HepG2 (cell line): ENCODE measurements at regions not wholly inside any gene's neighbourhood (a gene's known extent, or its start where the extent isn't known, plus 50 kb on each side); places are given as distances from the start of the nearest gene placed in this dataset.

Experiments
- ATAC-seq: fragments of 200-7000 bp; cut with Tn5 transposase; 3 replicates; pipeline ENCODE4 v1.9.1; 2020; ENCODE audit warnings: mild to moderate bottlenecking, moderate library complexity
- BruUV-seq: library from RNA; stranded (reverse); fragments of 400-500 nt; replicated peaks from 2 replicates; lab custom pipeline; 2021; lab: Mats Ljungman, UMichigan
- CTCF ChIA-PET: fragments of 300-600 bp; formaldehyde crosslinking; extraction: SDS; loops from one replicate; lab custom pipeline; 2021; ENCODE audit warnings: low total read pairs, inconsistent platforms, low intra/inter-chr PET ratio; lab: Yijun Ruan, JAX
- POLR2A ChIA-PET: fragments of 350-600 bp; sonication (Branson Sonifier 250); formaldehyde crosslinking; loops from one replicate; lab custom pipeline; 2020; ENCODE audit warnings: antibody characterized with exemption, inconsistent platforms; lab: Yijun Ruan, JAX
- DNase-seq: peaks from one replicate; pipeline ENCODE4 v3.0.0-alpha.2; 2015; ENCODE audit warnings: low spot score
- FAIRE-seq: peaks from 3 replicates; lab custom pipeline; 2011; peaks lifted over from hg19 to GRCh38; lab: Jason Lieb, UNC
- H2AFZ ChIP-seq: one replicate; pipeline ENCODE4 v1.6.1; 2011; ENCODE audit warnings: low read length, inconsistent platforms
- H3K27ac ChIP-seq: fragments of 300-600 bp; 3 replicates; pipeline ENCODE4 v1.8.0; 2011; ENCODE audit warnings: mixed run types, mild to moderate bottlenecking, mixed read lengths, low read length, inconsistent platforms; ENCODE audit not compliant: insufficient read depth; ENCODE audit errors: extremely low read length
- H3K27me3 ChIP-seq, 2 experiments: fragments of 200-600 bp in 1 of 2; 2 replicates in 1 of 2; 3 replicates in 1 of 2; pipeline versions ENCODE4 v1.6.0 to v1.8.0; 2011; ENCODE audit warnings: low read length in 2 of 2, mild to moderate bottlenecking in 2 of 2, moderate library complexity in 2 of 2, inconsistent platforms in 1 of 2; ENCODE audit not compliant: insufficient read depth in 2 of 2, control insufficient read depth in 1 of 2
- H3K36me3 ChIP-seq, 2 experiments: fragments of 200-600 bp in 1 of 2; replicated peaks in 1 of 2; 2 replicates in 1 of 2; 3 replicates in 1 of 2; pipeline versions ENCODE4 v1.5.1 to v1.8.0; 2011; ENCODE audit warnings: low read length in 2 of 2, inconsistent platforms in 1 of 2; ENCODE audit not compliant: insufficient read depth in 2 of 2, control insufficient read depth in 1 of 2
- H3K4me1 ChIP-seq: 2 replicates; pipeline ENCODE4 v1.5.1; 2012; ENCODE audit warnings: low read length, inconsistent platforms; ENCODE audit not compliant: insufficient read depth
- H3K4me2 ChIP-seq: 2 replicates; pipeline ENCODE4 v1.6.0; 2011; ENCODE audit warnings: low read depth, low read length, inconsistent platforms
- H3K4me3 ChIP-seq, 3 experiments: fragments of 200-600 bp in 1 of 3; sonication (generic), shearing (Covaris generic) in 1 of 3; replicated peaks in 1 of 3; 2 replicates each; pipeline ENCODE4 v1.5.1; 2011 to 2016; ENCODE audit warnings: low read length in 3 of 3, inconsistent platforms in 2 of 3, low read depth in 2 of 3, mild to moderate bottlenecking in 2 of 3, control low read depth in 1 of 3, mixed read lengths in 1 of 3; ENCODE audit not compliant: insufficient read depth in 1 of 3
- H3K79me2 ChIP-seq: one replicate; pipeline ENCODE4 v1.6.1; 2011; ENCODE audit warnings: low read length, inconsistent platforms; ENCODE audit not compliant: insufficient read depth
- H3K9ac ChIP-seq: 2 replicates; pipeline ENCODE4 v1.6.0; 2011; ENCODE audit warnings: mild to moderate bottlenecking, low read depth, low read length, inconsistent platforms; ENCODE audit not compliant: insufficient read depth
- H3K9me3 ChIP-seq: 2 replicates; pipeline ENCODE4 v1.5.1; 2012; ENCODE audit warnings: mild to moderate bottlenecking, low read length
- H4K20me1 ChIP-seq: 2 replicates; pipeline ENCODE4 v1.6.0; 2011; ENCODE audit warnings: inconsistent platforms, mild to moderate bottlenecking, low read length, moderate library complexity; ENCODE audit not compliant: insufficient read depth
- GATA4 ChIP-seq: sonication (generic); IDR thresholded peaks from 2 replicates; pipeline ENCODE4 v1.6.1; 2016; ENCODE audit warnings: antibody characterized with exemption, low read depth, borderline replicate concordance
- HDAC2 ChIP-seq: sonication (generic); formaldehyde crosslinking; IDR thresholded peaks from 2 replicates; pipeline ENCODE4 v1.4.0; 2020; ENCODE audit warnings: missing genetic modification reagents
- HIC2 ChIP-seq: sonication (generic); formaldehyde crosslinking; IDR thresholded peaks from 2 replicates; pipeline ENCODE4 v1.9.0; 2022; ENCODE audit warnings: low read depth, missing genetic modification reagents
- LRRFIP1 ChIP-seq: sonication (generic); formaldehyde crosslinking; conservative IDR thresholded peaks from 2 replicates; pipeline ENCODE4 v1.4.0; 2020; ENCODE audit warnings: missing genetic modification reagents
- MAF1 ChIP-seq: sonication (generic); formaldehyde crosslinking; IDR thresholded peaks from 2 replicates; pipeline ENCODE4 v1.5.0; 2020; ENCODE audit warnings: missing genetic modification reagents, borderline replicate concordance
- NCOA5 ChIP-seq: sonication (generic); formaldehyde crosslinking; IDR thresholded peaks from 2 replicates; pipeline ENCODE4 v1.4.0; 2020; ENCODE audit warnings: missing genetic modification reagents
- SCMH1 ChIP-seq: sonication (generic); formaldehyde crosslinking; IDR thresholded peaks from 2 replicates; pipeline ENCODE4 v1.9.0; 2021; ENCODE audit warnings: missing genetic modification reagents, mild to moderate bottlenecking, borderline replicate concordance
- THAP9 ChIP-seq: sonication (generic); formaldehyde crosslinking; IDR thresholded peaks from 2 replicates; pipeline ENCODE4; 2020; ENCODE audit warnings: missing genetic modification reagents, mild to moderate bottlenecking, borderline replicate concordance
- YEATS4 ChIP-seq: sonication (generic); formaldehyde crosslinking; IDR thresholded peaks from 2 replicates; pipeline ENCODE4 v1.4.0; 2020; ENCODE audit warnings: missing genetic modification reagents, borderline replicate concordance
- ZBTB42 ChIP-seq: sonication (generic); formaldehyde crosslinking; IDR thresholded peaks from 2 replicates; pipeline ENCODE4 v1.5.0; 2020; ENCODE audit warnings: mild to moderate bottlenecking, missing genetic modification reagents
- ZFAT ChIP-seq: sonication (generic); formaldehyde crosslinking; conservative IDR thresholded peaks from 2 replicates; pipeline ENCODE4 v1.8.1; 2023; ENCODE audit warnings: missing genetic modification reagents, inconsistent platforms
- ZNF577 ChIP-seq: sonication (generic); formaldehyde crosslinking; IDR thresholded peaks from 2 replicates; pipeline ENCODE4 v1.4.0; 2020; ENCODE audit warnings: mild to moderate bottlenecking, low read depth, missing genetic modification reagents, borderline replicate concordance
- ZSCAN9 ChIP-seq: IDR thresholded peaks from 2 replicates; pipeline ENCODE4 v1.6.1; 2016; ENCODE audit warnings: borderline replicate concordance
- WGBS: methylation state at CpG from one replicate; pipeline ENCODE4 v1.1.6; 2017; ENCODE audit warnings: low lambda C conversion rate; 5-methylcytosine and 5-hydroxymethylcytosine counted together
- in situ Hi-C: cut with HindIII; loops from 2 replicates; pipeline ENCODE4 v1.10.0; 2017; ENCODE audit warnings: low pct_unique_long_range_greater_than_20kb; ENCODE audit not compliant: extremely low pct_ligation_motif_present
- intact Hi-C: fragments of 100-400 bp; cut with micrococcal nuclease; formaldehyde crosslinking; loops from one replicate; pipeline ENCODE4 v1.10.0; 2022; ENCODE audit not compliant: unreplicated experiment

GRCh38 chr13:50629966-50630365 is 213.5 kb downstream of the DLEU7 start:
- Histone ChIP-seq H3K4me2 (no peak overlapping the region), H2AFZ (no peak overlapping the region), H3K36me3 (no peaks in the 10 kb centered on the region), H3K79me2 (no peaks in the 10 kb centered on the region), H3K9ac (no peak overlapping the region), H4K20me1 (no peaks in the 10 kb centered on the region), H3K27ac (peak overlapping the region; percentile 45), H3K4me1 (peaks cover 22% of the 10 kb centered on the region), H3K27me3 (no peaks in the 10 kb centered on the region), H3K4me3 (no peak overlapping the region), H3K9me3 (no peaks in the 10 kb centered on the region)
- CTCF ChIA-PET: no interaction called here
- peak; percentile 39 for ATAC-seq
- no TSS peak for BruUV-seq
- POLR2A ChIA-PET: no interaction called here
- no peak for DNase-seq
- TF ChIP-seq MAF1 (CRISPR knock-in tag) (no peak), HDAC2 (no peak), ZSCAN9 (CRISPR knock-in tag) (no peak), ZNF577 (CRISPR knock-in tag) (no peak), LRRFIP1 (CRISPR knock-in tag) (no peak)
- intact Hi-C loops (no loop called here), in situ Hi-C loops (no loop called here)
- no peak for FAIRE-seq
- 92% methylated on average over 4 of the region's 4 CpGs for WGBS

GRCh38 chr13:50631041-50631440 is 212.5 kb downstream of the DLEU7 start:
- BruUV-seq: no TSS peak
- CTCF ChIA-PET: no interaction called here
- 95% methylated on average over 3 of the region's 3 CpGs for WGBS
- TF ChIP-seq ZFAT (CRISPR knock-in tag) (no peak), NCOA5 (CRISPR knock-in tag) (no peak), THAP9 (CRISPR knock-in tag) (no peak), SCMH1 (CRISPR knock-in tag) (no peak), YEATS4 (no peak), GATA4 (no peak), HIC2 (CRISPR knock-in tag) (no peak), ZBTB42 (CRISPR knock-in tag) (no peak)

More at GRCh38 chr13:50631041-50631440, 212.5 kb downstream of the DLEU7 start:
- Histone ChIP-seq H3K27ac (no peak overlapping the region), H4K20me1 (no peaks in the 10 kb centered on the region), H3K4me1 (peaks cover 22% of the 10 kb centered on the region), H3K4me2 (no peak overlapping the region), H3K4me3 (no peak overlapping the region), H3K9me3 (no peaks in the 10 kb centered on the region), H2AFZ (no peak overlapping the region), H3K27me3 (no peaks in the 10 kb centered on the region), H3K79me2 (no peaks in the 10 kb centered on the region), H3K36me3 (no peaks in the 10 kb centered on the region), H3K9ac (no peak overlapping the region)
- DNase-seq: no peak
- POLR2A ChIA-PET: no interaction called here
- no peak for ATAC-seq
- in situ Hi-C loops: no loop called here
- no peak for FAIRE-seq
- intact Hi-C loops: no loop called here
